ENCODE measurements at regions not wholly inside any gene's neighbourhood (a gene's known extent, or its start where the extent isn't known, plus 50 kb on each side); places are given as distances from the start of the nearest gene placed in this dataset.
A peak's percentile ranks its signal among the peaks of the same experiment; 100 is the strongest.

GRCh38 chr15:95595759-95596158 lies 734.7 kb upstream of the NR2F2 start:
- no peak for DNase-seq

GRCh38 chr15:95596496-95596895 lies 734.0 kb upstream of the NR2F2 start:
- DNase-seq: no peak

- DNase-seq: no peak
Observed at GRCh38 chr15:95598251-95598855, 732.1 kb upstream of the NR2F2 start.

- no peak for DNase-seq
Observed at GRCh38 chr15:95600367-95600766, 730.1 kb upstream of the NR2F2 start.

- DNase-seq: no peak
Observed at GRCh38 chr15:95600884-95601283, 729.6 kb upstream of the NR2F2 start.

- DNase-seq: no peak
Observed at GRCh38 chr15:95601525-95601924, 729.0 kb upstream of the NR2F2 start.

- DNase-seq: no peak
Observed at GRCh38 chr15:95603802-95604201, 726.7 kb upstream of the NR2F2 start.

GRCh38 chr15:95604634-95605036 lies 725.9 kb upstream of the NR2F2 start:
- no peak for DNase-seq

GRCh38 chr15:95605098-95605497 lies 725.4 kb upstream of the NR2F2 start:
- no peak for DNase-seq

- no peak for DNase-seq
Observed at GRCh38 chr15:95606551-95606950, 723.9 kb upstream of the NR2F2 start.

GRCh38 chr15:95608371-95608770 lies 722.1 kb upstream of the NR2F2 start:
- no peak for DNase-seq

- DNase-seq: no peak
Observed at GRCh38 chr15:95609096-95609495, 721.4 kb upstream of the NR2F2 start.

GRCh38 chr15:95610945-95611344 lies 719.6 kb upstream of the NR2F2 start:
- DNase-seq: no peak

GRCh38 chr15:95615436-95615835 lies 715.1 kb upstream of the NR2F2 start:
- DNase-seq: no peak

- DNase-seq: no peak
Observed at GRCh38 chr15:95616306-95616705, 714.2 kb upstream of the NR2F2 start.

GRCh38 chr15:95620934-95621579 lies 709.4 kb upstream of the NR2F2 start:
- peak; percentile 62 for DNase-seq

GRCh38 chr15:95622843-95623242 lies 707.7 kb upstream of the NR2F2 start:
- no peak for DNase-seq

GRCh38 chr15:95624100-95624499 lies 706.4 kb upstream of the NR2F2 start:
- no peak for DNase-seq

- DNase-seq: no peak
Observed at GRCh38 chr15:95624616-95625361, 705.7 kb upstream of the NR2F2 start.

GRCh38 chr15:95626501-95627361 lies 703.8 kb upstream of the NR2F2 start:
- DNase-seq: no peak

- DNase-seq: no peak
Observed at GRCh38 chr15:95629503-95630168, 700.9 kb upstream of the NR2F2 start.

- DNase-seq: no peak
Observed at GRCh38 chr15:95630683-95631082, 699.8 kb upstream of the NR2F2 start.

- DNase-seq: no peak
Observed at GRCh38 chr15:95635666-95636065, 694.8 kb upstream of the NR2F2 start.

Data from activated CD4-positive, alpha-beta T cell treated with anti-CD3 and anti-CD28 coated beads, Interleukin-2, amount 50 U/mL, for 16 hours (primary cell).